ENCODE measurements at regions not wholly inside any gene's neighbourhood (a gene's known extent, or its start where the extent isn't known, plus 50 kb on each side); places are given as distances from the start of the nearest gene placed in this dataset.

DNA sequence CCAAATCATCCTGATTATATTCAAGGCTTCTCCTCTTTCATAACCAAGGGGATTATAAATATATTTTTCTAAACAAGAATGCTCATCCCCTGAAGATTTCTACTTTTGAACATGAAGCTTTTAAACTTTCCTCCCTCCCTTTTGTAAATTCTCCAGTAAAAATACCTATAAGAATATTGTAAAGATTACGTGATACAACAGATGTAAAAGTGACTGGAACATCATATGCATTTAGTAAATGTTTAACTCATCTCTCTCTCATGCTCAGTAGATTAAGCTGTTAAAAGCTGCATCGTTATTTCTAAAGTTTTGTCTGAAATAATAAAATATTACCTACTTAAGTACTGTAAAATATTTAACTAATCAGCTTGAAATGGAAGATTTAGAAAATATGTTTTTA lies 281.1 kb downstream of the SPRY2 start:
- TF ChIP-seq, protein P1, sequence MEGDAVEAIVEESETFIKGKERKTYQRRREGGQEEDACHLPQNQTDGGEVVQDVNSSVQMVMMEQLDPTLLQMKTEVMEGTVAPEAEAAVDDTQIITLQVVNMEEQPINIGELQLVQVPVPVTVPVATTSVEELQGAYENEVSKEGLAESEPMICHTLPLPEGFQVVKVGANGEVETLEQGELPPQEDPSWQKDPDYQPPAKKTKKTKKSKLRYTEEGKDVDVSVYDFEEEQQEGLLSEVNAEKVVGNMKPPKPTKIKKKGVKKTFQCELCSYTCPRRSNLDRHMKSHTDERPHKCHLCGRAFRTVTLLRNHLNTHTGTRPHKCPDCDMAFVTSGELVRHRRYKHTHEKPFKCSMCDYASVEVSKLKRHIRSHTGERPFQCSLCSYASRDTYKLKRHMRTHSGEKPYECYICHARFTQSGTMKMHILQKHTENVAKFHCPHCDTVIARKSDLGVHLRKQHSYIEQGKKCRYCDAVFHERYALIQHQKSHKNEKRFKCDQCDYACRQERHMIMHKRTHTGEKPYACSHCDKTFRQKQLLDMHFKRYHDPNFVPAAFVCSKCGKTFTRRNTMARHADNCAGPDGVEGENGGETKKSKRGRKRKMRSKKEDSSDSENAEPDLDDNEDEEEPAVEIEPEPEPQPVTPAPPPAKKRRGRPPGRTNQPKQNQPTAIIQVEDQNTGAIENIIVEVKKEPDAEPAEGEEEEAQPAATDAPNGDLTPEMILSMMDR (IDR thresholded peaks at IDR 0.05; ENCODE audit: unreplicated experiment) = no peak
- no peak for DNase-seq (ENCODE audit: low spot score)
- no peak overlapping the region for H3K4me3 Mint-ChIP-seq (ENCODE audit: unreplicated experiment)
- H3K9me3 Mint-ChIP-seq (ENCODE audit: unreplicated experiment) = no peaks in the 10 kb centered on the region
- H3K36me3 Mint-ChIP-seq (ENCODE audit: low read depth, unreplicated experiment) = no peaks in the 10 kb centered on the region
- no peaks in the 10 kb centered on the region for H3K27me3 Mint-ChIP-seq (ENCODE audit: unreplicated experiment)
- no peaks in the 10 kb centered on the region for H3K4me1 Mint-ChIP-seq (ENCODE audit: unreplicated experiment)
- no peak overlapping the region for H3K27ac Mint-ChIP-seq (ENCODE audit: unreplicated experiment)

DNA sequence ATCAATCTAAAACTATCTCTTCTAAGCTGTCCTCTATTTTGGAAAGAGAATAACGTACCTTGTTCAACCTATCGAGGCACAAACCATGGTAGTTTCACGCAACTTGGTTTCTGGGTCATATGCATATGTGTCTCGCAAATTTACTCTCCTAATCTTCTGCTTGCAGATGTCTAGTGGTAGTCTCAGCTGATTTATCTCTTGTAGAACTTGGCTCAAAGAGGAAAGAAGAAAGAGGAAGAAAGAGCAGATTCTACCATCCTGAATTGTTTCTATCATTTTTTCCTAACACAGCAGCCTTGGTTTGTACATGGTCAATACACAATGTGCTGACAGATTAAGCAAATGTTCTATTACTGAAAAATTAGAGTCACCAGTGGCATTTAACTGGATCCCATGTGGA lies 282.3 kb downstream of the SPRY2 start:
- no peak overlapping the region for H3K4me3 Mint-ChIP-seq (ENCODE audit: unreplicated experiment)

DNA sequence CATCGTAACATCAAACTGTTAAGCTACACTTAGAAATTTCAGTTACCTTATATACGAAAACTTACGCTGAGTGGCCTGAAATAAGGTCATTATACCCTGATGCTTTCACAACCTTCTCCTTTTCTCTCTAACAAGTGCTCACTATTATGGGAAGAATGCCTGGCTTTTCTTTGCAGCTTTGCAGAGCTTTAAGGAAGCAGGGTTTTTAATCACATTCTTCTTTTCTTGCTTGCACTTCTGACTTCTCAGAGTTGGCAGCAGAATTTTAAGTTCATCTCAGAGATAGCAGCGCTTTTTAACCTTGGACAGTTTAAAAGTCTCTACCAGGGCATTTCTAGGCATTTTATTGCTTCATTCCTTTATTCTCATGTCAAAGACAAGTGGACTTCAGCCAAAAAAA lies 285.1 kb downstream of the SPRY2 start:
- Mint-ChIP-seq H3K27ac (ENCODE audit: unreplicated experiment) (no peak overlapping the region), H3K36me3 (ENCODE audit: low read depth, unreplicated experiment) (no peaks in the 10 kb centered on the region), H3K27me3 (ENCODE audit: unreplicated experiment) (peaks cover 2% of the 10 kb centered on the region), H3K9me3 (ENCODE audit: unreplicated experiment) (no peaks in the 10 kb centered on the region), H3K4me3 (ENCODE audit: unreplicated experiment) (no peak overlapping the region), H3K4me1 (ENCODE audit: unreplicated experiment) (no peaks in the 10 kb centered on the region)
- TF ChIP-seq, protein P1 (IDR thresholded peaks at IDR 0.05; ENCODE audit: unreplicated experiment) = no peak
- DNase-seq (ENCODE audit: low spot score) = no peak

More for the DNA sequence above, 282.3 kb downstream of the SPRY2 start:
- no peaks in the 10 kb centered on the region for H3K4me1 Mint-ChIP-seq (ENCODE audit: unreplicated experiment)
- H3K36me3 Mint-ChIP-seq (ENCODE audit: low read depth, unreplicated experiment) = no peaks in the 10 kb centered on the region
- H3K9me3 Mint-ChIP-seq (ENCODE audit: unreplicated experiment) = no peaks in the 10 kb centered on the region
- no peak for DNase-seq (ENCODE audit: low spot score)
- TF ChIP-seq, protein P1 (IDR thresholded peaks at IDR 0.05; ENCODE audit: unreplicated experiment) = no peak
- peaks cover 2% of the 10 kb centered on the region for H3K27me3 Mint-ChIP-seq (ENCODE audit: unreplicated experiment)
- no peak overlapping the region for H3K27ac Mint-ChIP-seq (ENCODE audit: unreplicated experiment)

DNA sequence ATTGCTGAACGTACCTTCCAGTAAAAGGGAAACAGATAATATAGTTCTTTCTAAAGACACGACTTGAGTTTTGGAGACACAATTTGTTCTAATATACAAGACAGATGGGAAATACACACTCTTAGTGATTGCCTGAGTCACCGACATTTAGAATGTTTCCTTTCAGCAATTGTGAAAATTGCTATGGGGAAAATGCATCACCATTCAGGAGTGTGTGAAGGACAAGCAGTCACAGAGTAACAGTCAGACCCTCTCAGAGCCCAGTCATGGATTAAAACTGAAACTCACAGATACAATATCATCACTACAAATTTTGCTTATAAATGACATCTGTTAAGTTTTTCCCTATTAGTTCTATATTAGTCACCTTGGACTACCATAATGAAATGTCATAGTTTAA lies 286.1 kb downstream of the SPRY2 start:
- DNase-seq (ENCODE audit: low spot score) = no peak
- TF ChIP-seq, protein P1 (IDR thresholded peaks at IDR 0.05; ENCODE audit: unreplicated experiment) = no peak
- Mint-ChIP-seq H3K4me1 (ENCODE audit: unreplicated experiment) (peaks cover 7% of the 10 kb centered on the region), H3K36me3 (ENCODE audit: low read depth, unreplicated experiment) (no peaks in the 10 kb centered on the region), H3K27me3 (ENCODE audit: unreplicated experiment) (peaks cover 2% of the 10 kb centered on the region), H3K4me3 (ENCODE audit: unreplicated experiment) (no peak overlapping the region), H3K27ac (ENCODE audit: unreplicated experiment) (no peak overlapping the region), H3K9me3 (ENCODE audit: unreplicated experiment) (no peaks in the 10 kb centered on the region)

- Mint-ChIP-seq H3K36me3 (ENCODE audit: low read depth, unreplicated experiment) (no peaks in the 10 kb centered on the region), H3K27ac (ENCODE audit: unreplicated experiment) (no peak overlapping the region), H3K4me1 (ENCODE audit: unreplicated experiment) (peaks cover 13% of the 10 kb centered on the region), H3K9me3 (ENCODE audit: unreplicated experiment) (no peaks in the 10 kb centered on the region), H3K27me3 (ENCODE audit: unreplicated experiment) (peaks cover 2% of the 10 kb centered on the region), H3K4me3 (ENCODE audit: unreplicated experiment) (no peak overlapping the region)
- TF ChIP-seq, protein P1 (IDR thresholded peaks at IDR 0.05; ENCODE audit: unreplicated experiment) = no peak
- no peak for DNase-seq (ENCODE audit: low spot score)
Observed at GRCh38 chr13:80052286-80052685, 288.6 kb downstream of the SPRY2 start.

Data from endothelial cell (in vitro differentiated cells).